NCI-H460 (cell line): ENCODE measurements at regions not wholly inside any gene's neighbourhood (a gene's known extent, or its start where the extent isn't known, plus 50 kb on each side); places are given as distances from the start of the nearest gene placed in this dataset.
A peak's percentile ranks its signal among the peaks of the same experiment; 100 is the strongest.
"Not testable (repeated sequence)": the region's sequence is repeated elsewhere in the genome, so short reads cannot be mapped to it uniquely, and the experiment has no call there.

Experiments
- DNase-seq: peaks from one replicate; pipeline ENCODE4 v3.0.0-alpha.2; 2016; ENCODE audit warnings: low read depth; ENCODE audit errors: extremely low read depth

DNA sequence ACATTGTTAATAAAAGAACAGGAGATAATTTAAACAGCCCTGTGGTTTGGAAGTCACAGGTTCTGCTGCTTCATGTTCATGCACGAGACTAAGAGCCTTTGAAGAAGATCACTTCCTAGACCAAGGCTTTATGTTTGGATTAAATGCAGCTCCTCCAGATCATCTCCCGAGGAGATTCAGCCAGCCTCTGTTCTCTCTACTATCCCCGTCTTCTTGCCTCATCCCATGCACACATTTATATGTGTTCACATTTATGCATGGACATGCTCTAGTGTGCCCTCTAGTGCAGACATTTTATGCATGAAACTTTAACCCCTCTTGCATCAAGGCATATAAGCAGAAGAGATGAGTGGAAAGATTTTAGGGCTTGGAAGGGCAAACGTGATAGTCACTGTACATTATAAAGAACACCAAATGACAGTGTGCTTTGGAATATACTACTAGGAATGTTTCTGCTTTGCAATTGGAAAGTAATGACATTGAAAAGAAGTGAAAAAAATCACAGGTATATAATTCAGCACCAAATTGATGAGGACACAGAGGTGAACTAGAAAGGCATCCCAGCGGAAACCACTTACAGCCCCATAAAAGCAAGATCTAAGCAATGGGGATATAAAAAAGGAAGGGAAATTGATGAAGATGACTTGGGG, 271.5 kb upstream of the PLGLB2 start:
- not testable (repeated sequence) for DNase-seq

DNA sequence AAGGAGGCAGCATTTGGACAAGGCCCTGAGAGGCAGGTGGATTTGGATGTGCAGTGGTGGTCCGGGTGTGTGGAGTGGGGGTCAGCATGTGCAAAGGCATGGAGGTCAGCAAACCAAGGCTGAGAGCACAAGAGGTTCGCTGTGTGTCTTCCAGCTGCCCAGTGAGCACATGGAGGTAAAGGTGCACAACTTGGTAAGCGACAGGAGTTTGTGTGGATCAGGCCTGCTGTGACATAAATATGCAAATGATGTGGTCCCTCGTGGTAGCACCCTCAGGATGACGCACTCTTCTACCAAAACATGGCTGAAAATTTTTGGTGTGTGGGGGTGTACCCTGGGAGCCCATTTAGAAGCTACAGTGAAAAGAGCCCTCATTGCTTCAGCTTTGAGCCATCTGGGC, 271.0 kb upstream of the PLGLB2 start:
- DNase-seq = not testable (repeated sequence)

DNA sequence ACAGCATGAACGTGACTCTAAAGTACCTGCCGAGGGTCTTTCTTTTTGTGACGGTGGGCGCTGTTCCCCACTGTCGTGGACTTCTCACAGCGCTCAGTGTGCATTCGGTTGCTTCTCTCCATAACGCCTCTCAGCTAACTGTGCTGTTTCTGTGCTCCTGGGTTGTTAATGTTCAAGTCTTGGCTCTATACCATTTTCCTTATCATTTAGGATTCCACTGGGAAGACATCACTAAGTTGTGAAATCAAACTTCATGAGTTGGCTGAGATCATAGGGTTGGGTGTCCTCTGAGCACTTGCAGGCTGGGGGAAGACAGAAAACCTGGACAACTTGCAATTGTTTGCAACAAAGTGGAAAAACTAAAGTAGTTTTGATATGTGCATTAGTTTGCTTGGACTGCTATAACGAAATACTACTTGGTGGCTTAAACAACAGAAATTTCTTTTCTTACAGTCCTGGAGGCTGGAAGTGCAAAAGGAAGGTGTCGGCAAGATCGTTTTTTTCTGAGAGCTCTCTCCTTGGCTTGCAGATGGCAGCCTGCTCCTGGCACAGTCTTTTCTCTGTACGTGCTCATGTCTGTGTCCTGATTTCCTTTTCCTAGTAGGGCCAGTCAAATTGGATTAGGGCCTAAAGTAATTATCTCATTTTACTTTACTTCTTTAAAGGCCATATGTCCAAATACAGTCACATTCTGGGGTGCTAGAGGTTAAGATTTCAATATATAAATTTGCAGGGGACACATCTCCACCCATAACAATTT, 270.0 kb upstream of the PLGLB2 start:
- DNase-seq = not testable (repeated sequence)

DNA sequence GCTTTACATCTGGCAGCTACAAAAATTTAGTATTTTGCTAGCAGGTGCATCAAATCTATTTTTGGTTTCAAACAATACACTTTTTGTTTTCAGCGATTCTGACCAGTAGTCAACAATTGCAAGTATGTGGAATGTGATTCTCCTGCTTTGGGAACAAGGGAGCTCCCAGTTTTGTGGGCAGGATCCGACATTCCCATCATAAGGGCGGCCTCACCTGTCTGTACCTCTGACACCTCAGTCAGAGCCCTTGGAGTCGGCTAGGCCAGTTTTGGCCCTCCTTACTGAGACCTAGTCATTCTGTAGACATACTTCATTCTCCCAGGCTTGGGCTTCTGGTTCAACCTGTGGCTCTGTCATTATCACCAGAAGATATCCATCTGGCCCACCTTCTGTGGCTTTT, 269.0 kb upstream of the PLGLB2 start:
- not testable (repeated sequence) for DNase-seq

DNA sequence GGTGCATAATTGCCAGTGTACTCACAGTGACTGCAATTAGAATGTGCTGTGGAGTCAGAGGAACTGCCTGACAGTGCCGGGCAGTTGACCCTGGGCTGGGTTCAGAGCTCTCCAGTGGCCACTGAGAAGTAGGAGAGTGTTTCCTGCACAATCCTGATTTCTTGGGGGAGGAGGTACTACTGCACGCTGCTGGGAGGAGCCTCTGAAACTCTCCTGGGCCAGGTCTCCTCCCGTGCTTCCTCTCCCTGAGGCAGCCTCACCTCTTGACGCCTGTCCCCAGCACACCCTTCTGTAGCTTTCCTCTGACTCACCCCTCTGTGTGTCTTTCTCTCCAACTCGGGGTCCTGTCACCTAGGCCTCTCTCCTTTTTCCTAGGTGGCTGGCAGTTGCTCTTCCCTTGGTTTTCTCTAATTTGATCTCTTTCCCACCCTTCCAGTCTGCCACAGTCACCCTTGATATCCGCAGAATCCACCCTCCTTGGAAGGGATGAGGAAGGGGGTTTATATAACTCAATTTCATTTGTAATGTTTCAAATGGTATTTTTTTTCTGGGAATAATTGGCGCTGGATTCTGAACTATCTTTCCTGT, 264.7 kb upstream of the PLGLB2 start:
- not testable (repeated sequence) for DNase-seq

DNA sequence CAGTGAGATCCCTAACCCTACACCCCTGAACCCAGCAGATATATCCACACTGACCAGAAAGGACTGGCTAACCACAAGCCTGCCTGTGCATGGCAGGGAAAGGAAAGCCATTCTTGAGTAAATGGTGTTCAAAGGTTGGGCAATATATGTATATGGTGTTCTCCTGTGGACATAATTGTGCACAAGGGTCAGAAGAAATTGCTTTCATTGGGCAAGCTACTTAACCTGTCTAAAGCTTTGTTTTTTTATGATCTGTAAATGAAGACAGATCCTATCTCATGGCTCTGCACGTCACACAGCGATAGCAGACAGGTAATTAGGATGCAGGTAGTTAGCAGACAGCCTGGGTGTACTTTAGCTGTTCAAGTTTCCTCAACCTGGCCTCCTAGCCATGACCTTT, 263.5 kb upstream of the PLGLB2 start:
- DNase-seq = not testable (repeated sequence)

DNA sequence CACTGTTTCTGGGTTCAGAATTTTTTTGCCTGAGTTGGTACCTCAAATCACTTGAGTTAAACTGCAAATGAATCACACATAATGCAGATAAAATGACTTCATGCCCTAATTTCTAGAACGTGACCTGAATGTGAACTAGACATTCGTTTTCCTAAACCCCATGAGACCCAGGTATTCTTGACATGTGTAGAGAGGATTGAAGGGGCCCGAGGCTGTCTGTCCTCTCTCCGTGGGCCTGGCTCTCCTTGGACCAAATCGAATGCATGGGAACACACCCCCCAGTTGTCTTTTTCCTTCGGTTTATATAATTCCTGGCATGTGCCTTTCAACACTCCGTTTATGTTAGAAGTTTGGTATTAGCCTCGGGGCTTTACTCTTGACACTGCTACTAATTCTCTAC, 262.4 kb upstream of the PLGLB2 start:
- not testable (repeated sequence) for DNase-seq

DNA sequence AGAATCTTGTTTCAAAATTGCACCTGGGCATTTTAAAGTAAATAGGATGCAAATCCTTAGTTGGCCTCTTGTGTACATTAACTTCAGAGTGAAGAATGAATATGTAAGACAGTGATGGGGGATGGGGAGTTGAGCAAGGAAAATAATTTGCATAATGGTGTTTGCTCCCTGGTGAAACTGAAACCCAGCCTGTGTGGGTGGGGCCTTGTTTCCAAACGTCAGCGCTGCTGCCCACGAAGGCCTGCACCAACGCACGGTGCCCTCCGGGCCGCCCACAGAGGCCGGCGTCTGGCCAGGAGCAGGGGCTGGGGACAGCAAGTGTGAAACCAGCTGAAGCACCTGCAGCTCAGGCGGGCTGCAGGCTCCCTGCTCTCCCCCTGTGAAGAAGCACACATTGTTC, 262.0 kb upstream of the PLGLB2 start:
- not testable (repeated sequence) for DNase-seq

DNA sequence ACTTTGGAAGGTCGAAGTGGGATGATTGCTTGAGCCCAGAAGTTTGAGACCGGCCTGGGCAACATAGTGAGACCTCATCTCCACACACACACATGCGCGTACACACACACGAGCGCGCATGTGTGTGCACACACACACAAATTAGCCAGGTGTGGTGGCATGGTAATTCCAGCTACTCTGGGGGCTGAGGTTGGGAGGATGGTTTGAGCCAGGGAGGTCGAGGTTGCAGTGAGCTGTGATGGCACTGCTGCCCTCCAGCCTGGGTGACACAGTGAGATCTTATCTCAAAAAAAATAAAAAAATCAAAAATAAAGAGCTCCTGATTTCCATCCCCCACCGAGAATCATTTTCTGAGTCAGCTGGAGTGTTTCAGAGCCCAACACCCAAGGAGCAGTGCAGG, 261.5 kb upstream of the PLGLB2 start:
- DNase-seq = not testable (repeated sequence)

DNA sequence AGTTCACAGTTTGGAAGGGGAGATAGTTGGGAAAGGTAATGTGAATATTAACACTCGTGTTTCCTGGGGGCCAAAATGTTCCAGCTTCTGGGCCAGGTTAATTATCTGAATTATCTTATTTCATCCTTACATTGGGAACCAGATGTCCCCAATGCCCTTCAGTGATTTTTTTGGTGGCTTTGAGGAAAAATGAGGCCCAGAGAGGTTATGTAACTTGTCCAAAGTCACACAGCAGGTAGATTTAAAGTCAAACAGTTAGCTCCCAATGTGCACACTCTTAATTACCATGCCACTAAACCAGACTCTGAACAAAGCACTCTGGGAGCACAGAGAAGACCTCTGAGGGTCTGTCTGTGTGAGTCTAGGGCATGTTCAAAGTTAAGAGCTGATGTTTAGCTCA, 259.9 kb upstream of the PLGLB2 start:
- DNase-seq = not testable (repeated sequence)

DNA sequence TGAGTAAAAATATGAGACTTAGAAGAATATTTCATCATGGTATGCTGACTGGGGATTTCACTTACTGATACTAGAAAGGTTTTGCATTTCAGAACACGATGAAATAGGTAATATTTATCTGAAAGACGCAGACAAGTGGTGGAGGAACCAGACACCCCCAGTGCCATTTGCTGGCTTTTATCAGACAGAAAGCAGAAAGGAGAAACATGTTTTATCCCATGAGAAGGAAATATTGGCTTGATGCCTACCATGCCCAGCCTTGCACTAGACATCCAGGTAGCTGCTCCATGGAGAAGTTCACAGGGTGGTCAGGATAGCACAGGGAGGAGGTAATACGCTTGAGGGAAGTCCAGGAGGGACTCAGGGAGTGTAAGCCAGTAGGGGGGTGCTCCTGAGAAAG, 258.9 kb upstream of the PLGLB2 start:
- not testable (repeated sequence) for DNase-seq

DNA sequence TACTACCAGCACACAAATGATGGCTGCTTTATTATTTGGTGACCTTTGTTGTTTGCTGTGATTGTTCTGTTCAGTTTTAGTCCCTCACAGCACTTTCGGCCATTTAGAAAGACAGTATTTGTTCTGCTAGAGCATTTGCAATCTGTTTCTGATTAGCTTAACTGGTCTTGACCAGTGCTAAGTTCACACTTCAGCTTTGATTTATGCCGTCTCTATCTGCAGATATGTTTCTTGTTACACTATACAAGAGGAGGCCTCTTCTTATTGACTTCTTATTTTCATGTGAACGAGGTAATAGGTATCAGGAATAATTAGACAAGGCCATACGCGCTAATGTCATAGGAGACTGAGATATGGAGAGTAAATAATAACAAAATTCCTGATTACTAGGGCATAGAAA, 253.0 kb upstream of the PLGLB2 start:
- not testable (repeated sequence) for DNase-seq

DNA sequence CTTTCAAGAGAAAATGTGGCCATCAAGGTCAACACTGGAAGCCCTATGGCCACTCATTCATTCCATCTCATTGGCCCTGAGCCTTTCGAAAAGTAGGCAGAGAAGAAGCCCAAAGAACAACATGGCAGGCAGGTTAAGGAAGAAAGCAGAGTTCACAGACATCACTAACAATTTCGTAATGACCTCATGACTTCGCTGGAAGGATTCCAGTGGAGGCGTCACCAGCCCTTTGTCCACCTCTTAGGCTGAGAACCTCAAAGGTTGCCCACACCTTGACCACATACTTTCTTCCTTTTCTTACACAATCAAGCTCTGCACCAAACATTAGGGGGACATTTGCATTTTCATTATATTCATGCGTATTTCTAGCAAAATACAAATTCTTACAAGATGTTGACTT, 252.4 kb upstream of the PLGLB2 start:
- DNase-seq = not testable (repeated sequence)

DNA sequence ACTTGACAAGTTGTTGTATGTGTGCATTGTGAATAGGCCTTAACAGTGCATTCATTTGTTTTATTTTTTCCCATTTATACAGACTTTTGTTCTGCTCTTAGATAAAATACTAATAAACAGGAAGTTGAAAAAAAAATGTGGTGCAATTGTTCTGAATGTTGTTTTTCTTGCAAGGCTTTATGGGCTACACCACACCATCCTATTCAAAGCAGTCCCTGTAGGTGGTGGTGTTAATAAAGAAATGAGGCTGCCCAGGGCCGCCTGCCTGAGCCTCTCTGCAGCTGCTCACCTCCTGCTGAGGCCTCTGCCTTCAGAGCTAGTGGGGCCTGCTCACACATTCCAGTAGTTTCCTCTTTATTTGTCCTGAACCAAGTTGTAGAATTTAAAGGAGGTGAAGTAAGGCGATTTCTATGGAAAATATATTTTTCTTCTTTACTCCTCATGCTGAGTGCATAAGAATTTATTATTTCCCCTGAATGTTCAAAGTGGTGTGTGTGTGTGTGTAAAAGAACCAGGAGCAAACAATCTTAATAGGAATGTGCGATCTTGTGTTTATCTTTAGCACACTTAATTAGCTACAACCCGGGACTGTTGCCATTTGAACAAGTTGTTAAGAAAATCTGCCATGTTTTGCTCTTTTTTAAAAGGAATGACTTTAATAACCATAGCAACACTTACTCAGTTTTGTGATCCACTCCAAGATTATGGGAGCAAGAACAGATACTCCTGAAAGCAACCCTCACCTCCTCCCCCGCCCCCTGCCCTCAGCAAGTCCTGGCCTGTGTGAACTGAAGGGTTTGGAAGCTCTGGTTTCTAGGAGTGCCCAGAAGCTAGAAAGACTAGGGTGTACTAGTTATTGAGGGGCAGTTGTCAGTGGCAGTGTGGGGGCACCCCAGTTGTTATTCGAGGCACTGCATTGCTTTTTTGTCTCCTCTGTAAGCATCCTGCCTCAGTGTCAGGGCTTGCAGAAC, 251.6 kb upstream of the PLGLB2 start:
- peak; percentile 5 for DNase-seq

DNA sequence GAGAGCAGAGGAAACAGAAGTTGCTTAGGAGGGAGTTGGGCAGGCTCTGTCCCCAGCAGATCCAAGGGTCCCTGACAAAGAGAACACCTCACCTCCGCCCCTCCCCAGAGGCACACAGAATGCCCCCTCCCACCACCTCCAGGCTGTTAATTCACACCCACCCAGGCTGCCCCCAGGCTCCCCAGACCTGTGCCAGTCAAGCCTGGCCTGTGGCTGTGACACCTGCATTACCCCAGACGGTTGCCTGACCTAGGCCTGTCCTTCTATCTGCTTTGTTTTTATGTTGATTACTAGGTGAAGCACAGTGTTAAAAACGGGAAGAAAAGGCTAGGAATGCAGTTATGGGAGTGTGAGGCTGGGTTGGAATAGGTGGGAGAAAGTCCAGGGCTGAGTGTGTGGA, 250.8 kb upstream of the PLGLB2 start:
- not testable (repeated sequence) for DNase-seq

DNA sequence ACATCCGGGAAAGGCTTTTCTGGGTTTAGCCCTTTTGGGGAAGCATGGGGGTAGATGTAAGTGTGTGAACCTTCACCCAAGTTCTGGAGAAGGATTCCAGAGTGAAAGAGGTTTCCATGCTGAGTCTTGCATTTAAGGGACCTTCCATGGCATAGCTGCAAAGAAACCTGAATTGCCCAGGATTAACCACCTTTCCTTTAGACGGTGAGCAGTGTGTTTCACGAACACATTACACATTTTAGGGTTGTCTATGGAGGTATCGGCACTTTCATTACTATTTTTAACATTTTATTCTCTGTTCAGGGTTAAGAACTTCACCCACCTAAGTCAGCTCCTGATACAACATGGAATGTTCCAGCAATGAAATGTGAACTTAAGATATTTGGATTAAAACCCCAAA, 250.2 kb upstream of the PLGLB2 start:
- not testable (repeated sequence) for DNase-seq

DNA sequence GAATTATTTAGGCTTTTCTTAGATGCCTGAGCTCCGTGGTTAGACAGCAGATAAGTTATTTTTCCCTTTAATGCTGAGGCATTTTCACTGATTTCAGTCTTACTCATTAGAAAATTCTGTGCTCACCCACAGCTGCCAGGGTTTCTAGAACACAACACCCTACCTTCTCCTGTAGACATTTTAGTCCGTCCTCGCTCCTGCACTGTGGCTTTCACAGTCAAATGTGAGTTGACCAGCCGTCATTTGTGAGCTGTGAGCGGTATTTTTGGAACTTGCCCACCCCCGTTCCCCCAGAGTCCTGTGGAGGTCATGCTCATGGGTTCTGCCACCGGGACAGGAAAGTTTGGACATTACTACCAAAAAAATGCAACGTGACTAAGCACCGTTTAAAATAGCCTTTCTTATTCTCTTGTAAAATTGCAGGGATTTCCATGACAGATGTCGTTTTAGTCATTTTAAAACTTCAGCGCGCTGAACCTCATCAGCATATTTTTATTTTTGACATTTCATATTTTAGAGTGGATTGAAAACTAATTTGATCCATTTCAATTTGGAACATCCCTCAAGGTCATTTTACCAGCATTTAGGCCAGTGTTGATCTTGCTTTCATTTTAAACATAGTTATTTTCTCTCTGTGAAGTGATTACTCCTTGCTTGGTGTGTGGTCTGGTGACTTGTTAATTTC, 249.6 kb upstream of the PLGLB2 start:
- DNase-seq = not testable (repeated sequence)

DNA sequence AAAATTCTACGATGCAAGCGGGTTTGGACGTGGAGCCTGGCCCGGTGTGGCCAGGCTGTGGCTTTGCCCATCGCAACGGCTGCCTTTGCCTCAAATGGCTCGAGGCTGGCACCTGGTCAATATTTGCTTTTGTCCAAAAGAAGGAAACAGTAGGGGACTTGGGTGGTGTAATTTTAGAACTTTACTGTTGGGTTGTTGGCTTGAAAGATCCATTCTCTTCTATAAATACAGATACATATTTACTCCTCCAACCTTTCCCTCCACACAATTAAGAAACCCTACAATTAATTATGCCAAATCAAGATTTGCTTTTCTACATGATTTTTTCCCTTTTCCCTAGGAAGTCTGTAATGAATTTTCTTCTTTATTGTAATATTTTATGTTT, 249.0 kb upstream of the PLGLB2 start:
- not testable (repeated sequence) for DNase-seq

DNA sequence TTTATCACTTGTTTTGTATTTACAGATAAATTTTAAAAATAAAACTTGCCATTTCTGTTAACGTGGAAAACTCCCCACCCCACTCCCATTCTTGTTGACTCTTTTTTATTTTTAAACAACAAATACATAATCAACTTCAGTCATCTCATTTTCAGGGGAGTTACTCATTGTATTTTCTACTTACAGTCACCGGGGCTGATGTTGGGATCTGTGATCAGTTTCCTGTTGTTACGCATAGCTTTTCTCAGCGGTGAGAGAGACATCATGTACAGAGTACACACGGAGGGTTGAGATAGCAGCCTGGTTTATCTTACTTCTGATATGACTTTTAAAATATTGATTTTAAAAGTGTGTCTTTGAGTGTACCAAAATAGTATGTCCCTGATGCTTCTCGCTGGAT, 248.0 kb upstream of the PLGLB2 start:
- not testable (repeated sequence) for DNase-seq

DNA sequence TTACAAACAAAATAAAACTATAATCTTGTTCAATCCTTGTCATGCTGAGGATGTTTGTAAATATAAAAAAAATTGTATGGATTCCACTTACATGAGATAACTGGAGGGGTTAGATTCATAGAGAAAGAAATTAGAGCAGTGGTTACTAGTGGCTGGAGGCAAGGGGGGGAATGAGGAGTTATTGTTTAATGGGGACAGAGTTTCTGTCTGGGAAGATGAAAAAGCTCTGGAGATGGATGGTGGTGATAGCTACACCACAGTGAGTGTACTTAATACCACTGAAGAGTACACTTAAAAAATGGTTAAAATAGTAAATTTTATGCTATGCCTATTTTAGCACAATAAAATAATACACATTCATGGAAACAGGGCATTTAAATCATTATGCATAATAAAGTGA, 247.5 kb upstream of the PLGLB2 start:
- not testable (repeated sequence) for DNase-seq
